NCI-H1105 (cell line): ENCODE measurements at regions not wholly inside any gene's neighbourhood (a gene's known extent, or its start where the extent isn't known, plus 50 kb on each side); places are given as distances from the start of the nearest gene placed in this dataset.
"Not testable (repeated sequence)": the region's sequence is repeated elsewhere in the genome, so short reads cannot be mapped to it uniquely, and the experiment has no call there.

Source experiments
- DNase-seq: peaks from one replicate; lab custom pipeline; 2025; lab: John Stamatoyannopoulos, UW

GRCh38 chr3:5357089-5357488 lies 169.6 kb downstream of the EDEM1 start:
- DNase-seq: no peak

- DNase-seq: no peak
Observed at GRCh38 chr3:5358911-5359310, 171.4 kb downstream of the EDEM1 start.

GRCh38 chr3:5360453-5360852 lies 172.9 kb downstream of the EDEM1 start:
- no peak for DNase-seq

- DNase-seq: no peak
Observed at GRCh38 chr3:5366746-5367145, 179.2 kb downstream of the EDEM1 start.

- DNase-seq: not testable (repeated sequence)
Observed at GRCh38 chr3:5371555-5371954, 184.0 kb downstream of the EDEM1 start.

- DNase-seq: no peak
Observed at GRCh38 chr3:5376761-5377160, 189.3 kb downstream of the EDEM1 start.

- DNase-seq: not testable (repeated sequence)
Observed at GRCh38 chr3:5379266-5379665, 191.8 kb downstream of the EDEM1 start.

- DNase-seq: not testable (repeated sequence)
Observed at GRCh38 chr3:5383486-5384263, 196.2 kb downstream of the EDEM1 start.

GRCh38 chr3:5384557-5385236 lies 197.2 kb downstream of the EDEM1 start:
- DNase-seq: no peak

GRCh38 chr3:5388091-5388490 lies 200.6 kb downstream of the EDEM1 start:
- no peak for DNase-seq

GRCh38 chr3:5389057-5389456 lies 201.6 kb downstream of the EDEM1 start:
- no peak for DNase-seq

GRCh38 chr3:5390221-5390620 lies 202.7 kb downstream of the EDEM1 start:
- DNase-seq: no peak

GRCh38 chr3:5390936-5391625 lies 203.6 kb downstream of the EDEM1 start:
- no peak for DNase-seq

GRCh38 chr3:5401002-5401401 lies 213.5 kb downstream of the EDEM1 start:
- DNase-seq: no peak

GRCh38 chr3:5404718-5405117 lies 217.2 kb downstream of the EDEM1 start:
- DNase-seq: no peak

- no peak for DNase-seq
Observed at GRCh38 chr3:5411786-5412185, 224.3 kb downstream of the EDEM1 start.

- DNase-seq: no peak
Observed at GRCh38 chr3:5423076-5423475, 235.6 kb downstream of the EDEM1 start.

GRCh38 chr3:5423523-5423922 lies 236.0 kb downstream of the EDEM1 start:
- no peak for DNase-seq

GRCh38 chr3:5425371-5425770 lies 237.9 kb downstream of the EDEM1 start:
- no peak for DNase-seq

GRCh38 chr3:5426094-5426883 lies 238.8 kb downstream of the EDEM1 start:
- DNase-seq: no peak

GRCh38 chr3:5427021-5427420 lies 239.5 kb downstream of the EDEM1 start:
- no peak for DNase-seq

- no peak for DNase-seq
Observed at GRCh38 chr3:5427938-5428337, 240.4 kb downstream of the EDEM1 start.
